Astrocyte (in vitro differentiated cells and primary cell): ENCODE measurements at regions not wholly inside any gene's neighbourhood (a gene's known extent, or its start where the extent isn't known, plus 50 kb on each side); places are given as distances from the start of the nearest gene placed in this dataset.

Experiments used
- DNase-seq: peaks from one replicate; pipeline ENCODE4 v3.0.0-alpha.2; 2010; ENCODE audit warnings: low read depth
- FAIRE-seq: peaks from 2 replicates; lab custom pipeline; 2011; peaks lifted over from hg19 to GRCh38; lab: Jason Lieb, UNC
- H2AFZ ChIP-seq: 2 replicates; pipeline ENCODE4 v1.6.0; 2012; ENCODE audit warnings: low read depth, low read length, inconsistent platforms
- H3K27ac ChIP-seq: 2 replicates; pipeline ENCODE4 v1.5.1; 2011; ENCODE audit warnings: low read depth, low read length, inconsistent platforms
- H3K27me3 ChIP-seq: 2 replicates; pipeline ENCODE4 v1.6.0; 2011; ENCODE audit warnings: low read length, inconsistent platforms; ENCODE audit not compliant: insufficient read depth
- H3K36me3 ChIP-seq: 2 replicates; pipeline ENCODE4 v1.5.1; 2011; ENCODE audit warnings: low read length, inconsistent platforms; ENCODE audit not compliant: insufficient read depth
- H3K4me1 ChIP-seq: 2 replicates; pipeline ENCODE4 v1.5.1; 2011; ENCODE audit warnings: low read length, inconsistent platforms; ENCODE audit not compliant: insufficient read depth
- H3K4me2 ChIP-seq: 2 replicates; pipeline ENCODE4 v1.6.0; 2012; ENCODE audit warnings: low read length, inconsistent platforms
- H3K4me3 ChIP-seq: 2 replicates; pipeline ENCODE4 v1.5.1; 2011; ENCODE audit warnings: low read depth, mild to moderate bottlenecking, low read length, inconsistent platforms; ENCODE audit not compliant: insufficient read depth
- H3K79me2 ChIP-seq: 2 replicates; pipeline ENCODE4 v1.6.0; 2012; ENCODE audit warnings: mild to moderate bottlenecking, low read length, inconsistent platforms; ENCODE audit not compliant: insufficient read depth
- H3K9ac ChIP-seq: 2 replicates; pipeline ENCODE4 v1.6.0; 2012; ENCODE audit warnings: mild to moderate bottlenecking, low read length, inconsistent platforms
- H3K9me3 ChIP-seq: 2 replicates; pipeline ENCODE4 v1.5.1; 2012; ENCODE audit warnings: low read depth, mild to moderate bottlenecking, low read length, inconsistent platforms; ENCODE audit not compliant: insufficient read depth
- H4K20me1 ChIP-seq: 2 replicates; pipeline ENCODE4 v1.6.0; 2012; ENCODE audit warnings: low read length, inconsistent platforms; ENCODE audit not compliant: insufficient read depth
- H3K27ac Mint-ChIP-seq: one replicate; pipeline ENCODE4 v1.8.0; 2021; ENCODE audit warnings: mild to moderate bottlenecking, mixed read lengths; ENCODE audit not compliant: unreplicated experiment
- H3K27me3 Mint-ChIP-seq: one replicate; pipeline ENCODE4 v1.8.0; 2021; ENCODE audit warnings: low read depth, mixed read lengths; ENCODE audit not compliant: unreplicated experiment
- H3K36me3 Mint-ChIP-seq: one replicate; pipeline ENCODE4 v1.8.0; 2021; ENCODE audit warnings: low read depth, mixed read lengths; ENCODE audit not compliant: unreplicated experiment
- H3K4me1 Mint-ChIP-seq: one replicate; pipeline ENCODE4 v1.8.0; 2021; ENCODE audit warnings: low read depth, mixed read lengths; ENCODE audit not compliant: unreplicated experiment
- H3K4me3 Mint-ChIP-seq: one replicate; pipeline ENCODE4 v1.8.0; 2021; ENCODE audit warnings: mild to moderate bottlenecking, moderate library complexity, mixed read lengths; ENCODE audit not compliant: unreplicated experiment
- H3K9me3 Mint-ChIP-seq: one replicate; pipeline ENCODE4 v1.8.0; 2021; ENCODE audit warnings: mild to moderate bottlenecking, mixed read lengths; ENCODE audit not compliant: unreplicated experiment
- CTCF ChIP-seq: IDR thresholded peaks from 2 replicates; pipeline ENCODE4 v1.5.1; 2011; ENCODE audit warnings: low read depth, mild to moderate bottlenecking, inconsistent platforms, low read length, moderate library complexity; ENCODE audit not compliant: insufficient read depth
- EZH2 ChIP-seq: IDR thresholded peaks from 2 replicates; pipeline ENCODE4 v1.6.1; 2012; ENCODE audit warnings: mild to moderate bottlenecking, low read length, inconsistent platforms; ENCODE audit not compliant: insufficient read depth

DNA sequence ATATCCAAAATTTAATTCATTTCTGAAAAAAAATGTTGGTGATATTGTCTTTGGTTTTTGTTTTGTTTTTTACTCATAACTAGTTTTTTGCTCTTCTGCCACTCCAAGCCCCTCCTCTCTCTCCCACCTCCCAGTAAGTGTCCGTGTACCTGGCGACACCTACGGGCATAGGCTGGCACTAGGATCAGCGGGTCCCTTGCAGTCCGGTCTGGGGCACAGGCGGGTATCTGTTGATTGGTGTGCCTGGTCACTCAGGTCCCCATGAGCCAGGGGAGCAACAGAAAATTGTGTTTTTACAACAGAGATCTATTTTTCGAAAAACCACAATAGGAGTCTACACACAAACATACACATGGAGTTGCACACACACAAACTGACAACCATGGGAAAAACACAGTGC, 104.8 kb downstream of the ZIC5 start:
- Mint-ChIP-seq H3K36me3 (no peaks in the 10 kb centered on the region), H3K4me1 (peaks cover 5% of the 10 kb centered on the region), H3K27me3 (peaks cover 24% of the 10 kb centered on the region), H3K9me3 (no peaks in the 10 kb centered on the region), H3K4me3 (no peak overlapping the region), H3K27ac (no peak overlapping the region)
- FAIRE-seq (no peak), DNase-seq (no peak)
- Histone ChIP-seq H3K4me1 (no peaks in the 10 kb centered on the region), H3K4me3 (no peak overlapping the region), H3K9ac (no peak overlapping the region), H3K27me3 (peaks cover 11% of the 10 kb centered on the region), H4K20me1 (no peaks in the 10 kb centered on the region), H3K36me3 (no peaks in the 10 kb centered on the region), H3K9me3 (no peaks in the 10 kb centered on the region), H3K79me2 (no peaks in the 10 kb centered on the region), H2AFZ (no peak overlapping the region), H3K27ac (no peak overlapping the region), H3K4me2 (no peak overlapping the region)
- TF ChIP-seq CTCF (no peak), EZH2 (no peak)

- no peak overlapping the region for H2AFZ ChIP-seq
- no peak for FAIRE-seq
- peaks cover 10% of the 10 kb centered on the region for H3K27me3 ChIP-seq
- H3K27ac Mint-ChIP-seq, result no peak overlapping the region
- no peaks in the 10 kb centered on the region for H3K36me3 Mint-ChIP-seq
- H3K9me3 Mint-ChIP-seq, result no peaks in the 10 kb centered on the region
- H3K4me1 ChIP-seq, result no peaks in the 10 kb centered on the region
- TF ChIP-seq CTCF (no peak), EZH2 (no peak)
- no peak overlapping the region for H3K4me2 ChIP-seq
- no peak overlapping the region for H3K4me3 Mint-ChIP-seq
- no peak for DNase-seq
- H3K9ac ChIP-seq, result no peak overlapping the region
- no peak overlapping the region for H3K27ac ChIP-seq
- peaks cover 24% of the 10 kb centered on the region for H3K27me3 Mint-ChIP-seq
- H3K4me3 ChIP-seq, result no peak overlapping the region
- H3K9me3 ChIP-seq, result no peaks in the 10 kb centered on the region
- no peaks in the 10 kb centered on the region for H3K4me1 Mint-ChIP-seq
- no peaks in the 10 kb centered on the region for H3K79me2 ChIP-seq
- no peaks in the 10 kb centered on the region for H4K20me1 ChIP-seq
- H3K36me3 ChIP-seq, result no peaks in the 10 kb centered on the region
Observed at GRCh38 chr13:99865420-99865930, 106.1 kb downstream of the ZIC5 start.

DNA sequence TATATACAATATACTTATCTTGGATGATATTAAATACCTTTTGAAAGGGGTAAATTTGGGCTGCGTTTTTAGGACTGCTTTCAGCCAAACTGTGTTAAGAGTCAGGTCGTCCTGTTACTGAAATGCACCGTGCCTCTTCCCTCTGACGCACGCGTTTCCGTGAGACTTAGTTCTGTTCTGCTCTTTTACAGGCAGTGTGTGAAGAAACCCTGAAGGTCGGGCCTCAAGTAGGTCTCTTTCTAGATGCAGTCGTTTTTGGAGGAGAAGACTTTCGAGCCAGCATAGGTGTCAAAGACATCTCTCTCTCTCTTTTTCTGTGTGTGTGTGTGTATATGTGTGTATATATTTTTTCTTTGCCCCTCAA, 107.0 kb downstream of the ZIC5 start:
- Mint-ChIP-seq H3K9me3 (no peaks in the 10 kb centered on the region), H3K4me1 (no peaks in the 10 kb centered on the region), H3K27me3 (peaks cover 24% of the 10 kb centered on the region), H3K27ac (no peak overlapping the region), H3K36me3 (peaks cover 3% of the 10 kb centered on the region), H3K4me3 (no peak overlapping the region)
- Histone ChIP-seq H3K4me1 (no peaks in the 10 kb centered on the region), H3K4me3 (no peak overlapping the region), H3K27ac (no peak overlapping the region), H3K27me3 (peaks cover 12% of the 10 kb centered on the region), H3K4me2 (no peak overlapping the region), H2AFZ (no peak overlapping the region), H3K9me3 (no peaks in the 10 kb centered on the region), H3K79me2 (no peaks in the 10 kb centered on the region), H4K20me1 (no peaks in the 10 kb centered on the region), H3K9ac (no peak overlapping the region), H3K36me3 (no peaks in the 10 kb centered on the region)
- no peak for TF ChIP-seq CTCF
- no peak for TF ChIP-seq EZH2
- no peak for FAIRE-seq
- no peak for DNase-seq
